ENCODE measurements at regions not wholly inside any gene's neighbourhood (a gene's known extent, or its start where the extent isn't known, plus 50 kb on each side); places are given as distances from the start of the nearest gene placed in this dataset.

- no peak overlapping the region for H2AFZ ChIP-seq
- H3K4me3 ChIP-seq = no peak overlapping the region
- H3K79me2 ChIP-seq (ENCODE audit: low read depth) = no peaks in the 10 kb centered on the region
- H3K9me3 ChIP-seq (ENCODE audit: insufficient read depth, low read depth) = no peaks in the 10 kb centered on the region
- H3K36me3 ChIP-seq (ENCODE audit: low read depth) = no peaks in the 10 kb centered on the region
- H3K27ac ChIP-seq = no peak overlapping the region
- no TSS peak for BruUV-seq (replicated peaks)
- H4K20me1 ChIP-seq (ENCODE audit: insufficient read depth) = no peaks in the 10 kb centered on the region
- TF ChIP-seq EZH2 (IDR thresholded peaks at IDR 0.05; ENCODE audit: low read depth) = no peak
- TF ChIP-seq CTCF (conservative IDR thresholded peaks at IDR 0.05) = no peak
- no peaks in the 10 kb centered on the region for H3K9me2 ChIP-seq (ENCODE audit: insufficient read depth)
- peaks cover 27% of the 10 kb centered on the region for H3K4me1 ChIP-seq (replicated peaks; ENCODE audit: insufficient read depth)
- DNase-seq = no peak
- intact Hi-C loops (cut with micrococcal nuclease; ENCODE audit: unreplicated experiment) = no loop called here
- peaks cover 23% of the 10 kb centered on the region for H3F3A ChIP-seq (ENCODE audit: insufficient read depth, low read depth)
- POLR2A ChIA-PET (ENCODE audit: unreplicated experiment) = no interaction called here
- CTCF ChIA-PET = no interaction called here
- H3K4me2 ChIP-seq = no peak overlapping the region
- no peaks in the 10 kb centered on the region for H3K27me3 ChIP-seq (ENCODE audit: insufficient read depth, low read depth)
These were observed 56.4 kb upstream of the USP44 start for GRCh38 chr12:95607642-95608041.

GRCh38 chr12:95605875-95606274 lies 54.6 kb upstream of the USP44 start:
- Histone ChIP-seq H3K4me3 (no peak overlapping the region), H3K36me3 (ENCODE audit: low read depth) (no peaks in the 10 kb centered on the region), H3K4me1 (replicated peaks; ENCODE audit: insufficient read depth) (peaks cover 24% of the 10 kb centered on the region), H3K79me2 (ENCODE audit: low read depth) (no peaks in the 10 kb centered on the region), H3F3A (ENCODE audit: insufficient read depth, low read depth) (peaks cover 16% of the 10 kb centered on the region; the same call in 1 of the 2 replicates), H2AFZ (no peak overlapping the region), H3K9me2 (ENCODE audit: insufficient read depth) (no peaks in the 10 kb centered on the region), H3K9me3 (ENCODE audit: insufficient read depth, low read depth) (no peaks in the 10 kb centered on the region), H3K4me2 (no peak overlapping the region), H3K27me3 (ENCODE audit: insufficient read depth, low read depth) (no peaks in the 10 kb centered on the region), H4K20me1 (ENCODE audit: insufficient read depth) (no peaks in the 10 kb centered on the region), H3K27ac (no peak overlapping the region)
- DNase-seq = peak in 1 of 2 experiments; percentile 30
- POLR2A ChIA-PET (ENCODE audit: unreplicated experiment) = no interaction called here
- CTCF ChIA-PET = no interaction called here
- intact Hi-C loops (cut with micrococcal nuclease; ENCODE audit: unreplicated experiment) = no loop called here
- BruUV-seq (replicated peaks) = no TSS peak
- TF ChIP-seq EZH2 (IDR thresholded peaks at IDR 0.05; ENCODE audit: low read depth) (no peak), CTCF (conservative IDR thresholded peaks at IDR 0.05) (no peak)

GRCh38 chr12:95605087-95605486 lies 53.8 kb upstream of the USP44 start:
- H3K36me3 ChIP-seq (ENCODE audit: low read depth) = no peaks in the 10 kb centered on the region
- H3K4me2 ChIP-seq = 0 out of 2 replicates have a peak overlapping the region, but pooled peaks have one; percentile 15
- BruUV-seq (replicated peaks) = no TSS peak
- peaks cover 16% of the 10 kb centered on the region; the same call in 1 of the 2 replicates for H3F3A ChIP-seq (ENCODE audit: insufficient read depth, low read depth)
- H3K9me2 ChIP-seq (ENCODE audit: insufficient read depth) = no peaks in the 10 kb centered on the region
- ChIA-PET CTCF (no interaction called here), POLR2A (ENCODE audit: unreplicated experiment) (interaction anchor here (0.7 kb wide), 1 partner anchor 93 kb away, joined by 4 read pairs; no protein-coding TSS in a partner anchor)
- no peaks in the 10 kb centered on the region for H3K9me3 ChIP-seq (ENCODE audit: insufficient read depth, low read depth)
- TF ChIP-seq CTCF (conservative IDR thresholded peaks at IDR 0.05) = no peak
- no peak for TF ChIP-seq EZH2 (IDR thresholded peaks at IDR 0.05; ENCODE audit: low read depth)
- no peak overlapping the region for H3K4me3 ChIP-seq
- H3K4me1 ChIP-seq (replicated peaks; ENCODE audit: insufficient read depth) = peaks cover 26% of the 10 kb centered on the region
- no peak overlapping the region for H2AFZ ChIP-seq
- intact Hi-C loops (cut with micrococcal nuclease; ENCODE audit: unreplicated experiment) = no loop called here
- H3K27ac ChIP-seq = no peak overlapping the region
- H3K79me2 ChIP-seq (ENCODE audit: low read depth) = no peaks in the 10 kb centered on the region
- no peaks in the 10 kb centered on the region for H3K27me3 ChIP-seq (ENCODE audit: insufficient read depth, low read depth)
- no peaks in the 10 kb centered on the region for H4K20me1 ChIP-seq (ENCODE audit: insufficient read depth)
- DNase-seq = peak; percentile 23 to 83

Data from PC-9 (cell line).